HepG2 (cell line): ENCODE measurements at regions not wholly inside any gene's neighbourhood (a gene's known extent, or its start where the extent isn't known, plus 50 kb on each side); places are given as distances from the start of the nearest gene placed in this dataset.
A peak's percentile ranks its signal among the peaks of the same experiment; 100 is the strongest.
"Not testable (repeated sequence)": the region's sequence is repeated elsewhere in the genome, so short reads cannot be mapped to it uniquely, and the experiment has no call there.

Experiments
- ATAC-seq: fragments of 200-7000 bp; cut with Tn5 transposase; 3 replicates; pipeline ENCODE4 v1.9.1; 2020; ENCODE audit warnings: mild to moderate bottlenecking, moderate library complexity
- BruUV-seq: library from RNA; stranded (reverse); fragments of 400-500 nt; replicated peaks from 2 replicates; lab custom pipeline; 2021; lab: Mats Ljungman, UMichigan
- CTCF ChIA-PET: fragments of 300-600 bp; formaldehyde crosslinking; extraction: SDS; loops from one replicate; lab custom pipeline; 2021; ENCODE audit warnings: low total read pairs, inconsistent platforms, low intra/inter-chr PET ratio; lab: Yijun Ruan, JAX
- POLR2A ChIA-PET: fragments of 350-600 bp; sonication (Branson Sonifier 250); formaldehyde crosslinking; loops from one replicate; lab custom pipeline; 2020; ENCODE audit warnings: antibody characterized with exemption, inconsistent platforms; lab: Yijun Ruan, JAX
- DNase-seq: peaks from one replicate; pipeline ENCODE4 v3.0.0-alpha.2; 2015; ENCODE audit warnings: low spot score
- FAIRE-seq: peaks from 3 replicates; lab custom pipeline; 2011; peaks lifted over from hg19 to GRCh38; lab: Jason Lieb, UNC
- H2AFZ ChIP-seq: one replicate; pipeline ENCODE4 v1.6.1; 2011; ENCODE audit warnings: low read length, inconsistent platforms
- H3K27ac ChIP-seq: fragments of 300-600 bp; 3 replicates; pipeline ENCODE4 v1.8.0; 2011; ENCODE audit warnings: mixed run types, mild to moderate bottlenecking, mixed read lengths, low read length, inconsistent platforms; ENCODE audit not compliant: insufficient read depth; ENCODE audit errors: extremely low read length
- H3K27me3 ChIP-seq, 2 experiments: fragments of 200-600 bp in 1 of 2; 2 replicates in 1 of 2; 3 replicates in 1 of 2; pipeline versions ENCODE4 v1.6.0 to v1.8.0; 2011; ENCODE audit warnings: low read length in 2 of 2, mild to moderate bottlenecking in 2 of 2, moderate library complexity in 2 of 2, inconsistent platforms in 1 of 2; ENCODE audit not compliant: insufficient read depth in 2 of 2, control insufficient read depth in 1 of 2
- H3K36me3 ChIP-seq, 2 experiments: fragments of 200-600 bp in 1 of 2; replicated peaks in 1 of 2; 2 replicates in 1 of 2; 3 replicates in 1 of 2; pipeline versions ENCODE4 v1.5.1 to v1.8.0; 2011; ENCODE audit warnings: low read length in 2 of 2, inconsistent platforms in 1 of 2; ENCODE audit not compliant: insufficient read depth in 2 of 2, control insufficient read depth in 1 of 2
- H3K4me1 ChIP-seq: 2 replicates; pipeline ENCODE4 v1.5.1; 2012; ENCODE audit warnings: low read length, inconsistent platforms; ENCODE audit not compliant: insufficient read depth
- H3K4me2 ChIP-seq: 2 replicates; pipeline ENCODE4 v1.6.0; 2011; ENCODE audit warnings: low read depth, low read length, inconsistent platforms
- H3K4me3 ChIP-seq, 3 experiments: fragments of 200-600 bp in 1 of 3; sonication (generic), shearing (Covaris generic) in 1 of 3; replicated peaks in 1 of 3; 2 replicates each; pipeline ENCODE4 v1.5.1; 2011 to 2016; ENCODE audit warnings: low read length in 3 of 3, inconsistent platforms in 2 of 3, low read depth in 2 of 3, mild to moderate bottlenecking in 2 of 3, control low read depth in 1 of 3, mixed read lengths in 1 of 3; ENCODE audit not compliant: insufficient read depth in 1 of 3
- H3K79me2 ChIP-seq: one replicate; pipeline ENCODE4 v1.6.1; 2011; ENCODE audit warnings: low read length, inconsistent platforms; ENCODE audit not compliant: insufficient read depth
- H3K9ac ChIP-seq: 2 replicates; pipeline ENCODE4 v1.6.0; 2011; ENCODE audit warnings: mild to moderate bottlenecking, low read depth, low read length, inconsistent platforms; ENCODE audit not compliant: insufficient read depth
- H3K9me3 ChIP-seq: 2 replicates; pipeline ENCODE4 v1.5.1; 2012; ENCODE audit warnings: mild to moderate bottlenecking, low read length
- H4K20me1 ChIP-seq: 2 replicates; pipeline ENCODE4 v1.6.0; 2011; ENCODE audit warnings: inconsistent platforms, mild to moderate bottlenecking, low read length, moderate library complexity; ENCODE audit not compliant: insufficient read depth
- CENPX ChIP-seq: sonication (generic); formaldehyde crosslinking; IDR thresholded peaks from 2 replicates; pipeline ENCODE4 v1.9.0; 2021; ENCODE audit warnings: mild to moderate bottlenecking, missing genetic modification reagents, moderate library complexity
- DNMT1 ChIP-seq: sonication (generic); formaldehyde crosslinking; IDR thresholded peaks from 2 replicates; pipeline ENCODE4 v1.5.1; 2020; ENCODE audit warnings: mild to moderate bottlenecking, missing genetic modification reagents
- HNRNPL ChIP-seq: fragments of 200-400 bp; formaldehyde crosslinking; IDR thresholded peaks from 2 replicates; pipeline ENCODE4 v1.6.1; 2017; ENCODE audit warnings: mild to moderate bottlenecking, low read depth, low read length
- IKZF4 ChIP-seq: sonication (generic); formaldehyde crosslinking; IDR thresholded peaks from 2 replicates; pipeline ENCODE4 v1.5.1; 2020; ENCODE audit warnings: borderline replicate concordance, mild to moderate bottlenecking, low read depth, missing genetic modification reagents; ENCODE audit errors: not compliant biosample characterization
- JDP2 ChIP-seq: sonication (generic); formaldehyde crosslinking; IDR thresholded peaks from 2 replicates; pipeline ENCODE4 v1.8.1; 2022; ENCODE audit warnings: missing genetic modification reagents, borderline replicate concordance
- NCOA5 ChIP-seq: sonication (generic); formaldehyde crosslinking; IDR thresholded peaks from 2 replicates; pipeline ENCODE4 v1.4.0; 2020; ENCODE audit warnings: missing genetic modification reagents
- SAFB2 ChIP-seq: sonication (generic); formaldehyde crosslinking; IDR thresholded peaks from 2 replicates; pipeline ENCODE4 v1.5.1; 2020; ENCODE audit warnings: missing genetic modification reagents, low read depth, mild to moderate bottlenecking, borderline replicate concordance
- TFE3 ChIP-seq: IDR thresholded peaks from 2 replicates; pipeline ENCODE4 v1.6.1; 2016
- ZBTB4 ChIP-seq: sonication (generic); formaldehyde crosslinking; IDR thresholded peaks from 2 replicates; pipeline ENCODE4 v1.4.0; 2020; ENCODE audit warnings: missing genetic modification reagents, mild to moderate bottlenecking, borderline replicate concordance
- ZNF275 ChIP-seq: sonication (generic); formaldehyde crosslinking; IDR thresholded peaks from 2 replicates; pipeline ENCODE4 v1.8.0; 2022; ENCODE audit warnings: missing genetic modification reagents, mild to moderate bottlenecking, inconsistent platforms, borderline replicate concordance
- ZNF431 ChIP-seq: sonication (generic); formaldehyde crosslinking; IDR thresholded peaks from 2 replicates; pipeline ENCODE4 v1.9.0; 2022; ENCODE audit warnings: missing genetic modification reagents, low read depth, mild to moderate bottlenecking, borderline replicate concordance
- ZNF781 ChIP-seq: sonication (generic); formaldehyde crosslinking; IDR thresholded peaks from 2 replicates; pipeline ENCODE4 v1.5.1; 2020; ENCODE audit warnings: borderline replicate concordance, mild to moderate bottlenecking, missing genetic modification reagents; ENCODE audit errors: not compliant biosample characterization
- WGBS: methylation state at CpG from one replicate; pipeline ENCODE4 v1.1.6; 2017; ENCODE audit warnings: low lambda C conversion rate; 5-methylcytosine and 5-hydroxymethylcytosine counted together
- in situ Hi-C: cut with HindIII; loops from 2 replicates; pipeline ENCODE4 v1.10.0; 2017; ENCODE audit warnings: low pct_unique_long_range_greater_than_20kb; ENCODE audit not compliant: extremely low pct_ligation_motif_present
- intact Hi-C: fragments of 100-400 bp; cut with micrococcal nuclease; formaldehyde crosslinking; loops from one replicate; pipeline ENCODE4 v1.10.0; 2022; ENCODE audit not compliant: unreplicated experiment

GRCh38 chr14:30413184-30413583 is 145.8 kb upstream of the G2E3 start:
- H3K27me3 ChIP-seq, POLR2A ChIA-PET, intact Hi-C loops, H3K9ac ChIP-seq, H3K4me2 ChIP-seq, H3K79me2 ChIP-seq, in situ Hi-C loops, H2AFZ ChIP-seq, DNase-seq, H3K36me3 ChIP-seq, H4K20me1 ChIP-seq, BruUV-seq, FAIRE-seq, CTCF ChIA-PET, ATAC-seq, H3K4me3 ChIP-seq, H3K27ac ChIP-seq: not testable (repeated sequence)
- WGBS = 36% methylated on average over 8 of the region's 8 CpGs
- peaks cover 20% of the 10 kb centered on the region for H3K4me1 ChIP-seq
- peaks cover 18% of the 10 kb centered on the region for H3K9me3 ChIP-seq
- TF ChIP-seq ZNF431 (CRISPR knock-in tag) = peak; percentile 99

- FAIRE-seq (no peak), ATAC-seq (no peak), DNase-seq (no peak)
- Histone ChIP-seq H3K4me2 (no peak overlapping the region), H3K4me3 (no peak overlapping the region), H3K27ac (no peak overlapping the region), H3K4me1 (peaks cover 10% of the 10 kb centered on the region), H3K79me2 (no peaks in the 10 kb centered on the region), H3K9ac (no peak overlapping the region), H3K27me3 (no peaks in the 10 kb centered on the region), H3K9me3 (peaks cover 16% of the 10 kb centered on the region), H2AFZ (no peak overlapping the region), H3K36me3 (no peaks in the 10 kb centered on the region), H4K20me1 (no peaks in the 10 kb centered on the region)
- ChIA-PET POLR2A (no interaction called here), CTCF (no interaction called here)
- WGBS = 85% methylated on average over 1 of the region's 1 CpG
- in situ Hi-C loops (no loop called here), intact Hi-C loops (no loop called here)
- BruUV-seq = no TSS peak
- TF ChIP-seq ZNF431 (CRISPR knock-in tag) (no peak), CENPX (CRISPR knock-in tag) (no peak), JDP2 (CRISPR knock-in tag) (no peak), ZNF781 (no peak), ZNF275 (no peak), SAFB2 (no peak), NCOA5 (CRISPR knock-in tag) (no peak), HNRNPL (no peak), TFE3 (CRISPR knock-in tag) (no peak), ZBTB4 (CRISPR knock-in tag) (no peak), IKZF4 (CRISPR knock-in tag) (no peak), DNMT1 (CRISPR knock-in tag) (no peak)
Observed at GRCh38 chr14:30417121-30417520, 141.8 kb upstream of the G2E3 start.
